Neutrophil (primary cell): ENCODE measurements at regions not wholly inside any gene's neighbourhood (a gene's known extent, or its start where the extent isn't known, plus 50 kb on each side); places are given as distances from the start of the nearest gene placed in this dataset.

Experiments used
- H3K27ac ChIP-seq: fragments of 200-600 bp; sonication (generic); 2 replicates; pipeline ENCODE4 v1.5.1; 2016; ENCODE audit warnings: mild to moderate bottlenecking, moderate library complexity
- H3K27me3 ChIP-seq: fragments of 200-600 bp; sonication (generic); 2 replicates; pipeline ENCODE4 v1.6.0; 2016; ENCODE audit warnings: mild to moderate bottlenecking
- H3K36me3 ChIP-seq: fragments of 200-600 bp; sonication (generic); 2 replicates; pipeline ENCODE4 v1.5.1; 2017
- H3K4me1 ChIP-seq, 2 experiments: fragments of 200-600 bp in 1 of 2; sonication (generic) in 1 of 2; 1 replicate in 1 of 2; 2 replicates in 1 of 2; pipeline versions ENCODE4 v1.5.1 to v1.6.1; 2013 to 2016; ENCODE audit warnings: low read depth in 1 of 2, low read length in 1 of 2, mild to moderate bottlenecking in 1 of 2, moderate library complexity in 1 of 2; ENCODE audit not compliant: control insufficient read depth in 1 of 2, insufficient read depth in 1 of 2
- H3K4me3 ChIP-seq, 2 experiments: fragments of 200-600 bp in 1 of 2; sonication (generic) in 1 of 2; 1 replicate in 1 of 2; 2 replicates in 1 of 2; pipeline ENCODE4 v1.5.1; 2013 to 2016; ENCODE audit warnings: low read depth in 1 of 2, low read length in 1 of 2, mild to moderate bottlenecking in 1 of 2, moderate library complexity in 1 of 2
- H3K9me3 ChIP-seq: fragments of 200-600 bp; sonication (generic); 2 replicates; pipeline ENCODE4 v1.5.1; 2016
- TF ChIP-seq, protein P1 (sequence below): fragments of 200-600 bp; sonication (generic); IDR thresholded peaks from 2 replicates; pipeline ENCODE4 v1.5.1; 2016; ENCODE audit warnings: antibody characterized with exemption

DNA sequence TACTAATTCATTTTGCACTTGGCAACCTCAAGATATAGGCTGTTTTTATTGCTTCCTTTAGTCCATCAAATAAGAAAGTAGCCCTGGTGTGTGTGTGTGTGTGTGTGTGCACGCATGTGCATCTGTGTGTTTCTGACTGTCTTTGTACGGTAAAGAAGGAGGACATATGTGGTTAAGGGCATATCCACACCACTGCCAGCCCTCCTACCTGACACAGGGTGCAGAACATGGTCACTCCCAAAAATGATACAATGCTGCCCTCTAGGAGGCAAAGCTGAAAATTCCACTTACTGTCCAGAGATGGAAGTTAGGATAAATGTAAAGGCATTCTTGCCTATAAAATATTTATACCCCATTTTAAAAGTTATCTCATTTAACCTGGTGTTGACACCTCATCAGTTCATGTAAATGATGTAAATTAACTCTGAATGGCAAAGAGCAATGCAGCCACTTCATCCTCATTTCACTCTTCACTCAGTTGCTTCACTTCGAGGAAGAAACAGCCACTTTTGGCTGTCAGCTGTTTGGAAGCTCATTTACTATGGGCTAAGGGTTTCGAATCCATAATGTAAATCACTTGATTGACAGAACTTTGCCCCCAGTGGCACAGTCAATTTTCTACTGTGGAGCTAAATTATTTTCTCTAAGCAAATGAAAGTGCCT lies 83.1 kb upstream of the MTNR1B start:
- TF ChIP-seq, protein P1, sequence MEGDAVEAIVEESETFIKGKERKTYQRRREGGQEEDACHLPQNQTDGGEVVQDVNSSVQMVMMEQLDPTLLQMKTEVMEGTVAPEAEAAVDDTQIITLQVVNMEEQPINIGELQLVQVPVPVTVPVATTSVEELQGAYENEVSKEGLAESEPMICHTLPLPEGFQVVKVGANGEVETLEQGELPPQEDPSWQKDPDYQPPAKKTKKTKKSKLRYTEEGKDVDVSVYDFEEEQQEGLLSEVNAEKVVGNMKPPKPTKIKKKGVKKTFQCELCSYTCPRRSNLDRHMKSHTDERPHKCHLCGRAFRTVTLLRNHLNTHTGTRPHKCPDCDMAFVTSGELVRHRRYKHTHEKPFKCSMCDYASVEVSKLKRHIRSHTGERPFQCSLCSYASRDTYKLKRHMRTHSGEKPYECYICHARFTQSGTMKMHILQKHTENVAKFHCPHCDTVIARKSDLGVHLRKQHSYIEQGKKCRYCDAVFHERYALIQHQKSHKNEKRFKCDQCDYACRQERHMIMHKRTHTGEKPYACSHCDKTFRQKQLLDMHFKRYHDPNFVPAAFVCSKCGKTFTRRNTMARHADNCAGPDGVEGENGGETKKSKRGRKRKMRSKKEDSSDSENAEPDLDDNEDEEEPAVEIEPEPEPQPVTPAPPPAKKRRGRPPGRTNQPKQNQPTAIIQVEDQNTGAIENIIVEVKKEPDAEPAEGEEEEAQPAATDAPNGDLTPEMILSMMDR: no peak
- Histone ChIP-seq H3K4me1 (no peaks in the 10 kb centered on the region), H3K27ac (no peak overlapping the region), H3K4me3 (no peak overlapping the region), H3K9me3 (no peaks in the 10 kb centered on the region), H3K36me3 (no peaks in the 10 kb centered on the region), H3K27me3 (no peaks in the 10 kb centered on the region)

DNA sequence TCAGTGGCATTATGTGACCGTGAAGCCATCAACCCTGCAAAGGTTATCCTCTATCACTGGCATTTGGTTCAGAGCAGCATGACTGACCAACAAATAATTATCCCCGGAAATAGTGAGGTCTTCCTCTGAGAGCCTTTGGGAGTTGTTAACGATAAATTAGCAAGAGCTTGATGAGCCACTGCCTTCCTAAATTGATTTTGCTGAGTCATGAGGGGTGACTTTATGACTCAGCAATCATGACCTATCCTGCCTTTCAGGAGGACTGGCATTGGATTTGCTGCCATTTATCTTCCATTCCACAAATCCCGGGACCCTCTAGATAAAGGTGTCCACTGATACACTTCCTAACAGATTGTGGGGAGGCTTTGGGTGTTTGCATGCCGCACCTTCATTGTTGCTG lies 80.8 kb upstream of the MTNR1B start:
- no peaks in the 10 kb centered on the region for H3K27me3 ChIP-seq
- no peaks in the 10 kb centered on the region for H3K9me3 ChIP-seq
- no peaks in the 10 kb centered on the region for H3K4me1 ChIP-seq
- H3K36me3 ChIP-seq: no peaks in the 10 kb centered on the region
- H3K4me3 ChIP-seq: no peak overlapping the region
- H3K27ac ChIP-seq: no peak overlapping the region
- TF ChIP-seq, protein P1: no peak

DNA sequence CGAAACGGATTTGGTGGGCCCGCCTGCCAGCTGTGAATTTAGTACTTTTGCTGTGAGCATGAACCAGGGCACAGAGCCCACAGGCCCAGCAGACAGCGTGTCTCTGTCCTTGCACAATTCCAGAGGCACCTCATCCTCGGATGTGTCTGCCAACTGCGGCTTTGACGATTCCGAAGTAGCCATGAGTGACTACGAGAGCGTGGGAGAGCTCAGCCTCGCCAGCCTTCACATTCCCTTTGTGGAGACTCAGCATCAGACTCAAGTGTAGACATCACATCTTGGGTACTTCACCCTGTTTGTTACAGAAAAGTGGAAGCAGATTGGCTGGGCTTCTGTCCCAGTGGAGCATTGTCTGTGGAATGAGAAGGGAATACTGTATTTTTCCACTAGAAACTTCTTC lies 78.6 kb upstream of the MTNR1B start:
- TF ChIP-seq, protein P1: no peak
- Histone ChIP-seq H3K27me3 (no peaks in the 10 kb centered on the region), H3K4me3 (no peak overlapping the region)

DNA sequence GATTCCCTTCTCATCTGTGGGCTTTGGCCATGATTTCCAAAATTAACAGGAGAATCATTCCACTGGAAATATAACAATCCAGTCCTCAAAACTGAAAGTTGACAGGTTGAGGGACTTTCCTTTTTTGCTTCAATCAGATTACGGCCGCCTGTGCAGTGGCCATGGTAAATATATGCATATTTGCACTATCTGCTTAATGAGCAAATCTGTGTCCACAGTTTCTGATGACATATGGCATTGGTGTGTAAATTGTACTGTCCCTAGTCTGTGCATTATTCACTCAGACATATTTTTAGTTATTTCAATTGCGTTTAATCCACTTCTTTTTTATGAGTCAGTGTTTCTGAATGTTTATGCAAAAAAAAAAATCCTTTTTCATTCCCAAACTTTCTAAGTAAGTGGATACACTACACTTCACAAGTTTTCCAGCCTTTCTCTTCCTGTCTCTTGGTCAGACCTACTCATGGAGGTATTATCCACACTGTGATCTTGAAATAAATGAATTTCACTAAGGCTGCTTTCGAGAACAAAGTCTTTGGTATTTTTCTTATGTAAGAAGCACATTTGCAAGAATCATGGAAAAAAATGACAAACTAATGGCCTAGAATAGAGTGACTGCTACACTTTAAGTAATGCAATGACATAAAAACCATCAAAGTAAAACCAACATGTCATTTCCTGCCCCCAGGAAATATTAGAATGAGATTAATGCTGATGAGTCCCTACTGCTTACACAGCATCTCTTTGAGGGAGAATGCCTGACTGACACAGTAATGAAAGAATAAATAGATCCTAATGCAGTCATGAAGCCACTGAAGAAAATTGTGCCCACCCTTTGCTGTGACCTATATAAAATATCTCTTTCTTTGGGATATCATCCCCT lies 76.4 kb upstream of the MTNR1B start:
- TF ChIP-seq, protein P1: no peak
- Histone ChIP-seq H3K36me3 (no peaks in the 10 kb centered on the region), H3K27ac (no peak overlapping the region), H3K9me3 (no peaks in the 10 kb centered on the region), H3K4me1 (no peaks in the 10 kb centered on the region), H3K4me3 (no peak overlapping the region), H3K27me3 (no peaks in the 10 kb centered on the region)

More for the DNA sequence above, 78.6 kb upstream of the MTNR1B start:
- Histone ChIP-seq H3K36me3 (no peaks in the 10 kb centered on the region), H3K4me1 (no peaks in the 10 kb centered on the region), H3K27ac (no peak overlapping the region), H3K9me3 (no peaks in the 10 kb centered on the region)

DNA sequence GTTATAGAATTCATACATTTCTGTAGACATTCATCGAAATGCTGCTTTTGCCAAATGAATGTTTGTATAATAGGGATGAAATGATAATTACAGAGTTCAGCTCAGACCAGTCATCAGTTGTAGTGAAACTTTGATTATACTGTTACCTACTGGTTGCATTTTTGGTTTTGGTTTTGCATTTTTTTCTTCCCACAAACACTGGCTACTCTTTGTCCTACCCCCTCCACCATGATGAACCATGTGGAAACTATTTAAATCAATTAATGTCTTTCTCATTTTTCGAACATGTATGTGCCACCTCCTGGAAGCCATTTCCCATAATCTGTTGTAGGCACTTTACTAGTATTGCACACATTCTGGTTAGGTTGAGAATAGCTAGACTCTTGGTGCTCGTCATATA lies 75.3 kb upstream of the MTNR1B start:
- TF ChIP-seq, protein P1: no peak
- Histone ChIP-seq H3K27ac (no peak overlapping the region), H3K4me1 (no peaks in the 10 kb centered on the region), H3K9me3 (no peaks in the 10 kb centered on the region), H3K36me3 (no peaks in the 10 kb centered on the region), H3K4me3 (no peak overlapping the region), H3K27me3 (no peaks in the 10 kb centered on the region)
